ENCODE measurements at regions not wholly inside any gene's neighbourhood (a gene's known extent, or its start where the extent isn't known, plus 50 kb on each side); places are given as distances from the start of the nearest gene placed in this dataset.

DNA sequence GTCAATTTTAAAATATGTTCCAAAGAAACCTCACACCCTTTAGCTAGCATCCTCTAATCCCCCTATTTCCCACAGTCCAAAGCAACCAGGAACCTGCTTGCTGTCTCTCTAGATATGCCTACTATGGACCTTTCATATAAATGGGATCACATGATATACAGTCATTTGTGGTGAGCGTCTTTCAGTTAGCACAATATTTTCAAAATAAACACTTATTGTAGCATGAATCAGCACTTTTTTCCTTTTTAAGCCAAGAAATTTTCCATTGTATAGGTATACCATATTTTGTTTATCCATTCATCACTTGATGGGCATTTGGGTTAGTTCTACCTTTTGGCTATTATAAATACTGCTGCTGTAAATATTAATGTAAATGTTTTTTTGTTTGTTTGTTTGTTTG is 223.0 kb upstream of the DOK6 start:
- H3K9me3 Mint-ChIP-seq (ENCODE audit: unreplicated experiment), result no peaks in the 10 kb centered on the region
- H3K4me1 Mint-ChIP-seq (ENCODE audit: insufficient read depth, unreplicated experiment), result no peaks in the 10 kb centered on the region
- H3K4me3 Mint-ChIP-seq (ENCODE audit: unreplicated experiment), result no peak overlapping the region
- intact Hi-C loops (cut with micrococcal nuclease), result no loop called here
- H3K36me3 Mint-ChIP-seq (ENCODE audit: insufficient read depth, unreplicated experiment), result no peaks in the 10 kb centered on the region
- ChIA-PET POLR2A (no interaction called here), CTCF (no interaction called here)
- no TSS peak for BruUV-seq (replicated peaks)
- peaks cover 78% of the 10 kb centered on the region for H3K27me3 Mint-ChIP-seq (ENCODE audit: insufficient read depth, unreplicated experiment)
- peak; percentile 13 for DNase-seq (ENCODE audit: unreplicated experiment)
- TF ChIP-seq, protein P1, sequence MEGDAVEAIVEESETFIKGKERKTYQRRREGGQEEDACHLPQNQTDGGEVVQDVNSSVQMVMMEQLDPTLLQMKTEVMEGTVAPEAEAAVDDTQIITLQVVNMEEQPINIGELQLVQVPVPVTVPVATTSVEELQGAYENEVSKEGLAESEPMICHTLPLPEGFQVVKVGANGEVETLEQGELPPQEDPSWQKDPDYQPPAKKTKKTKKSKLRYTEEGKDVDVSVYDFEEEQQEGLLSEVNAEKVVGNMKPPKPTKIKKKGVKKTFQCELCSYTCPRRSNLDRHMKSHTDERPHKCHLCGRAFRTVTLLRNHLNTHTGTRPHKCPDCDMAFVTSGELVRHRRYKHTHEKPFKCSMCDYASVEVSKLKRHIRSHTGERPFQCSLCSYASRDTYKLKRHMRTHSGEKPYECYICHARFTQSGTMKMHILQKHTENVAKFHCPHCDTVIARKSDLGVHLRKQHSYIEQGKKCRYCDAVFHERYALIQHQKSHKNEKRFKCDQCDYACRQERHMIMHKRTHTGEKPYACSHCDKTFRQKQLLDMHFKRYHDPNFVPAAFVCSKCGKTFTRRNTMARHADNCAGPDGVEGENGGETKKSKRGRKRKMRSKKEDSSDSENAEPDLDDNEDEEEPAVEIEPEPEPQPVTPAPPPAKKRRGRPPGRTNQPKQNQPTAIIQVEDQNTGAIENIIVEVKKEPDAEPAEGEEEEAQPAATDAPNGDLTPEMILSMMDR (IDR thresholded peaks at IDR 0.05; ENCODE audit: unreplicated experiment), result no peak
- no peak overlapping the region for H3K27ac Mint-ChIP-seq (ENCODE audit: low read depth, unreplicated experiment)

DNA sequence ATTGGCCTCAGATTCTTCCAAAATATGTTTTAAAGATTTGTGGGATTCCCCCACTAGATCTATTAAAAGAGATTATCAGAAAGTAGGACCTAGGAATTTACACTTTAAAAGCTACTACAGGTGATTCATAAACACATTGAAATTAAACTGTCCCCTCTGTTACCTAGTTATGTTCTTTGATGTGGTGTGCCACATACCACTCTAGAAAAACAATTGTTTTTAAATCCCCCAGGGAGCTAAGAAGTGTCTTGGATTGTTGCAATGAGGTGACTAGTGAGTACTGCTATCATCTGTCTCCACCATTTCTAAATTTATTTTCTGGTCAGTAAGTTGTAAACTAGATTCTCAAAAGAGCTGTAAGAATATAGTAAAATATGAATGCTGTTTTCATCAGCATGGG is 214.5 kb upstream of the DOK6 start:
- peaks cover 68% of the 10 kb centered on the region for H3K27me3 Mint-ChIP-seq (ENCODE audit: insufficient read depth, unreplicated experiment)
- DNase-seq (ENCODE audit: unreplicated experiment), result no peak
- CTCF ChIA-PET, result no interaction called here
- POLR2A ChIA-PET, result no interaction called here
- TF ChIP-seq, protein P1 (IDR thresholded peaks at IDR 0.05; ENCODE audit: unreplicated experiment), result no peak
- H3K9me3 Mint-ChIP-seq (ENCODE audit: unreplicated experiment), result no peaks in the 10 kb centered on the region
- no peaks in the 10 kb centered on the region for H3K36me3 Mint-ChIP-seq (ENCODE audit: insufficient read depth, unreplicated experiment)
- H3K4me1 Mint-ChIP-seq (ENCODE audit: insufficient read depth, unreplicated experiment), result no peaks in the 10 kb centered on the region
- no peak overlapping the region for H3K27ac Mint-ChIP-seq (ENCODE audit: low read depth, unreplicated experiment)
- intact Hi-C loops (cut with micrococcal nuclease), result no loop called here
- no TSS peak for BruUV-seq (replicated peaks)
- no peak overlapping the region for H3K4me3 Mint-ChIP-seq (ENCODE audit: unreplicated experiment)

DNA sequence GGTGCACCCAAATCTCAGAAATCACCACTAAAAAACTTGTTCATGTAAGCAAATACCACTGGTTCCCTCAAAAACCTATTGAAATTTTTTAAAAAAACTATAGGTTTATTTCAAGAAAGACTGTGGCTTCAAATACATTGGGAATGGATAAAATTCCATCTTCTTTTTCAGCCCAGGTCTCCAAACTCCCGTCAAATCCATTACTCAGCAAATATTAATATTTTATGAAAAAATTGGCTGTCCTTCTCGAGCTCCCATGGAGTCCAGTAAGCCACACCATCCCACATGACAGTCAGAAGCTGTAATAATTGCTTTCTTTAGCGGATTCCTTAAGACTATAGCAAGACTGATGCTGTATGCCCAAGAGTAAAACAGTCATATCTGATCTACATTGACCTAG is 204.4 kb upstream of the DOK6 start:
- peaks cover 82% of the 10 kb centered on the region for H3K27me3 Mint-ChIP-seq (ENCODE audit: insufficient read depth, unreplicated experiment)
- CTCF ChIA-PET, result no interaction called here

DNA sequence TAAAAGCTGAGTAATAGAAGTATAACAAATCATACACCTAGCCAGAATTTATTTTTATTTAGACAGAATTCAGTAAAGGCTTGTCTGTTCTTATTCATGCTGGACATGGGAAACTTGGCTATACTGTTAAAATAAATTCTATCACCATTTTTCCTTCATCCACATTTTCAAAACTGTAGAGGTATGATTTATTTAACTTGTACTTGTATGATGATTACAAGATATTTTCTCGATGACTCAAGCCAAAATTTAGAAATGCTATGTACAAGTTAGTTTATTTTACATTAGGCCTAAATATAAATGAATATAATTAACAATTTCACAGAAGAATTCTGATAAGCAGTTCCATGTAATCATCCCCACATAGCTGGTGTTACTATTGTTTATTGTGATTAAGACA is 194.8 kb upstream of the DOK6 start:
- ChIA-PET CTCF (interaction anchor here (0.7 kb wide), 1 partner anchor 59 kb away, joined by 3 read pairs; no protein-coding TSS in a partner anchor), POLR2A (no interaction called here)
- Mint-ChIP-seq H3K4me3 (ENCODE audit: unreplicated experiment) (no peak overlapping the region), H3K4me1 (ENCODE audit: insufficient read depth, unreplicated experiment) (no peaks in the 10 kb centered on the region), H3K27me3 (ENCODE audit: insufficient read depth, unreplicated experiment) (peaks cover 83% of the 10 kb centered on the region), H3K27ac (ENCODE audit: low read depth, unreplicated experiment) (no peak overlapping the region), H3K9me3 (ENCODE audit: unreplicated experiment) (no peaks in the 10 kb centered on the region), H3K36me3 (ENCODE audit: insufficient read depth, unreplicated experiment) (no peaks in the 10 kb centered on the region)
- no peak for DNase-seq (ENCODE audit: unreplicated experiment)
- no TSS peak for BruUV-seq (replicated peaks)
- TF ChIP-seq, protein P1 (IDR thresholded peaks at IDR 0.05; ENCODE audit: unreplicated experiment), result no peak
- intact Hi-C loops (cut with micrococcal nuclease), result no loop called here

More for the DNA sequence above, 204.4 kb upstream of the DOK6 start:
- H3K4me1 Mint-ChIP-seq (ENCODE audit: insufficient read depth, unreplicated experiment), result no peaks in the 10 kb centered on the region
- H3K27ac Mint-ChIP-seq (ENCODE audit: low read depth, unreplicated experiment), result no peak overlapping the region
- no peak overlapping the region for H3K4me3 Mint-ChIP-seq (ENCODE audit: unreplicated experiment)
- no peaks in the 10 kb centered on the region for H3K9me3 Mint-ChIP-seq (ENCODE audit: unreplicated experiment)
- H3K36me3 Mint-ChIP-seq (ENCODE audit: insufficient read depth, unreplicated experiment), result no peaks in the 10 kb centered on the region
- POLR2A ChIA-PET, result interaction anchor here (0.8 kb wide), 1 partner anchor 36 kb away, joined by 3 read pairs; no protein-coding TSS in a partner anchor
- intact Hi-C loops (cut with micrococcal nuclease), result no loop called here
- no peak for DNase-seq (ENCODE audit: unreplicated experiment)
- TF ChIP-seq, protein P1 (IDR thresholded peaks at IDR 0.05; ENCODE audit: unreplicated experiment), result no peak
- no TSS peak for BruUV-seq (replicated peaks)
